Effector memory CD8-positive, alpha-beta T cell (primary cell): ENCODE measurements at regions not wholly inside any gene's neighbourhood (a gene's known extent, or its start where the extent isn't known, plus 50 kb on each side); places are given as distances from the start of the nearest gene placed in this dataset.
"Not testable (repeated sequence)": the region's sequence is repeated elsewhere in the genome, so short reads cannot be mapped to it uniquely, and the experiment has no call there.

ENCODE experiments used
- ATAC-seq: fragments of 150-1000 bp; cut with Tn5 transposase; replicated peaks from 2 replicates; pipeline ENCODE4 v1.10.0; 2021; ENCODE audit warnings: mild to moderate bottlenecking, moderate library complexity
- DNase-seq, 3 experiments: peaks; one replicate each; pipeline ENCODE4 v3.0.0; 2021
- H3K27ac Mint-ChIP-seq, 2 donors: one replicate each; pipeline ENCODE4 v1.8.0; 2022; ENCODE audit warnings: mild to moderate bottlenecking in 2 of 2, mixed read lengths in 2 of 2, moderate library complexity in 2 of 2
- H3K27me3 Mint-ChIP-seq, 2 donors: one replicate each; pipeline ENCODE4 v1.8.0; 2022; ENCODE audit warnings: mixed read lengths in 2 of 2
- H3K36me3 Mint-ChIP-seq: one replicate; pipeline ENCODE4 v1.8.0; 2022; ENCODE audit warnings: mild to moderate bottlenecking, moderate library complexity, mixed read lengths; ENCODE audit not compliant: insufficient read depth
- H3K4me1 Mint-ChIP-seq, 2 donors: one replicate each; pipeline ENCODE4 v1.8.0; 2022; ENCODE audit warnings: low read depth in 2 of 2, mixed read lengths in 2 of 2
- H3K4me3 Mint-ChIP-seq, 2 donors: one replicate each; pipeline ENCODE4 v1.8.0; 2022; ENCODE audit warnings: mild to moderate bottlenecking in 2 of 2, mixed read lengths in 2 of 2, moderate library complexity in 2 of 2
- H3K9me3 Mint-ChIP-seq, 2 donors: one replicate each; pipeline ENCODE4 v1.8.0; 2022; ENCODE audit warnings: mixed read lengths in 2 of 2

GRCh38 chr6:140443112-140443511 lies 1068.7 kb upstream of the CITED2 start:
- not testable (repeated sequence) for H3K4me1 Mint-ChIP-seq, H3K36me3 Mint-ChIP-seq, H3K4me3 Mint-ChIP-seq, H3K9me3 Mint-ChIP-seq, H3K27ac Mint-ChIP-seq, DNase-seq, ATAC-seq, H3K27me3 Mint-ChIP-seq

GRCh38 chr6:140441256-140441655 lies 1066.8 kb upstream of the CITED2 start:
- Mint-ChIP-seq H3K9me3 (no peaks in the 10 kb centered on the region), H3K4me1 (no peaks in the 10 kb centered on the region), H3K27me3 (no peaks in the 10 kb centered on the region), H3K36me3 (no peaks in the 10 kb centered on the region), H3K27ac (no peak overlapping the region), H3K4me3 (no peak overlapping the region)
- DNase-seq (no peak), ATAC-seq (no peak)

- DNase-seq (no peak), ATAC-seq (no peak)
- H3K36me3 Mint-ChIP-seq: no peaks in the 10 kb centered on the region
- no peak overlapping the region for H3K27ac Mint-ChIP-seq
- H3K4me3 Mint-ChIP-seq: no peak overlapping the region
- H3K4me1 Mint-ChIP-seq: no peaks in the 10 kb centered on the region
- no peaks in the 10 kb centered on the region for H3K27me3 Mint-ChIP-seq
- no peaks in the 10 kb centered on the region for H3K9me3 Mint-ChIP-seq
Measured at GRCh38 chr6:140440223-140440835, 1065.9 kb upstream of the CITED2 start.

- H3K27ac Mint-ChIP-seq: no peak overlapping the region
- DNase-seq (no peak), ATAC-seq (no peak)
- no peaks in the 10 kb centered on the region for H3K36me3 Mint-ChIP-seq
- H3K27me3 Mint-ChIP-seq: peaks cover 0 to under 1% of the 10 kb centered on the region in 2 donors
- H3K4me3 Mint-ChIP-seq: no peak overlapping the region
- peaks cover 0 to 2% of the 10 kb centered on the region in 2 donors for H3K9me3 Mint-ChIP-seq
- no peaks in the 10 kb centered on the region for H3K4me1 Mint-ChIP-seq
Measured at GRCh38 chr6:140438346-140438735, 1063.9 kb upstream of the CITED2 start.

GRCh38 chr6:140437619-140438345 lies 1063.3 kb upstream of the CITED2 start:
- no peak for ATAC-seq
- DNase-seq: no peak
- no peaks in the 10 kb centered on the region for H3K36me3 Mint-ChIP-seq
- no peak overlapping the region for H3K27ac Mint-ChIP-seq
- no peaks in the 10 kb centered on the region for H3K4me1 Mint-ChIP-seq
- H3K4me3 Mint-ChIP-seq: no peak overlapping the region
- H3K9me3 Mint-ChIP-seq: peaks cover 0 to 4% of the 10 kb centered on the region in 2 donors
- peaks cover 0 to 6% of the 10 kb centered on the region in 2 donors for H3K27me3 Mint-ChIP-seq

GRCh38 chr6:140436023-140436811 lies 1061.8 kb upstream of the CITED2 start:
- no peaks in the 10 kb centered on the region for H3K36me3 Mint-ChIP-seq
- no peak overlapping the region for H3K27ac Mint-ChIP-seq
- DNase-seq (no peak), ATAC-seq (no peak)
- H3K9me3 Mint-ChIP-seq: peaks cover 0 to 4% of the 10 kb centered on the region in 2 donors
- peaks cover 0 to 7% of the 10 kb centered on the region in 2 donors for H3K27me3 Mint-ChIP-seq
- H3K4me3 Mint-ChIP-seq: no peak overlapping the region
- no peaks in the 10 kb centered on the region for H3K4me1 Mint-ChIP-seq

GRCh38 chr6:140434761-140435160 lies 1060.3 kb upstream of the CITED2 start:
- peaks cover 0 to 4% of the 10 kb centered on the region in 2 donors for H3K9me3 Mint-ChIP-seq
- no peak overlapping the region for H3K27ac Mint-ChIP-seq
- H3K27me3 Mint-ChIP-seq: peaks cover 0 to 7% of the 10 kb centered on the region in 2 donors
- DNase-seq (no peak), ATAC-seq (no peak)
- no peak overlapping the region for H3K4me3 Mint-ChIP-seq
- no peaks in the 10 kb centered on the region for H3K36me3 Mint-ChIP-seq
- H3K4me1 Mint-ChIP-seq: no peaks in the 10 kb centered on the region

GRCh38 chr6:140433072-140433471 lies 1058.6 kb upstream of the CITED2 start:
- Mint-ChIP-seq H3K27me3 (peaks cover 0 to 7% of the 10 kb centered on the region in 2 donors), H3K27ac (no peak overlapping the region), H3K36me3 (no peaks in the 10 kb centered on the region), H3K4me1 (no peaks in the 10 kb centered on the region), H3K4me3 (no peak overlapping the region), H3K9me3 (peaks cover 0 to 4% of the 10 kb centered on the region in 2 donors)
- no peak for ATAC-seq
- no peak for DNase-seq

- no peaks in the 10 kb centered on the region for H3K4me1 Mint-ChIP-seq
- no peak for ATAC-seq
- H3K4me3 Mint-ChIP-seq: no peak overlapping the region
- H3K9me3 Mint-ChIP-seq: no peaks in the 10 kb centered on the region
- no peak for DNase-seq
- peaks cover 0 to 2% of the 10 kb centered on the region in 2 donors for H3K27me3 Mint-ChIP-seq
- H3K36me3 Mint-ChIP-seq: no peaks in the 10 kb centered on the region
- no peak overlapping the region for H3K27ac Mint-ChIP-seq
Measured at GRCh38 chr6:140427842-140428241, 1053.4 kb upstream of the CITED2 start.

GRCh38 chr6:140414966-140415620 lies 1040.6 kb upstream of the CITED2 start:
- Mint-ChIP-seq H3K9me3 (no peaks in the 10 kb centered on the region), H3K4me1 (no peaks in the 10 kb centered on the region), H3K27ac (no peak overlapping the region), H3K36me3 (no peaks in the 10 kb centered on the region), H3K4me3 (no peak overlapping the region), H3K27me3 (peaks cover 0 to 14% of the 10 kb centered on the region in 2 donors)
- ATAC-seq: no peak
- DNase-seq: no peak

- no peaks in the 10 kb centered on the region for H3K9me3 Mint-ChIP-seq
- H3K4me3 Mint-ChIP-seq: no peak overlapping the region
- peaks cover 0 to 19% of the 10 kb centered on the region in 2 donors for H3K27me3 Mint-ChIP-seq
- H3K27ac Mint-ChIP-seq: no peak overlapping the region
- H3K36me3 Mint-ChIP-seq: no peaks in the 10 kb centered on the region
- ATAC-seq (no peak), DNase-seq (no peak)
- H3K4me1 Mint-ChIP-seq: no peaks in the 10 kb centered on the region
Measured at GRCh38 chr6:140403020-140403419, 1028.6 kb upstream of the CITED2 start.

GRCh38 chr6:140401761-140402160 lies 1027.3 kb upstream of the CITED2 start:
- Mint-ChIP-seq H3K4me3 (no peak overlapping the region), H3K36me3 (no peaks in the 10 kb centered on the region), H3K4me1 (no peaks in the 10 kb centered on the region), H3K27ac (no peak overlapping the region), H3K9me3 (no peaks in the 10 kb centered on the region), H3K27me3 (peaks cover 0 to 7% of the 10 kb centered on the region in 2 donors)
- ATAC-seq (no peak), DNase-seq (no peak)

GRCh38 chr6:140398076-140398475 lies 1023.6 kb upstream of the CITED2 start:
- H3K36me3 Mint-ChIP-seq: no peaks in the 10 kb centered on the region
- H3K4me1 Mint-ChIP-seq: no peaks in the 10 kb centered on the region
- no peak overlapping the region for H3K4me3 Mint-ChIP-seq
- ATAC-seq (no peak), DNase-seq (no peak)
- no peak overlapping the region for H3K27ac Mint-ChIP-seq
- H3K9me3 Mint-ChIP-seq: no peaks in the 10 kb centered on the region
- H3K27me3 Mint-ChIP-seq: peaks cover 0 to 7% of the 10 kb centered on the region in 2 donors
